SW480 (cell line): ENCODE measurements at regions not wholly inside any gene's neighbourhood (a gene's known extent, or its start where the extent isn't known, plus 50 kb on each side); places are given as distances from the start of the nearest gene placed in this dataset.
"Not testable (repeated sequence)": the region's sequence is repeated elsewhere in the genome, so short reads cannot be mapped to it uniquely, and the experiment has no call there.

ENCODE experiments used
- DNase-seq: peaks from one replicate; pipeline ENCODE4 v3.0.0-alpha.2; 2016; ENCODE audit warnings: low spot score

- DNase-seq, result no peak
Measured at GRCh38 chr2:225244933-225245332, 154.6 kb upstream of the NYAP2 start.

- no peak for DNase-seq
Measured at GRCh38 chr2:225236769-225237323, 162.7 kb upstream of the NYAP2 start.

GRCh38 chr2:225233234-225233633 is 166.3 kb upstream of the NYAP2 start:
- no peak for DNase-seq

GRCh38 chr2:225231900-225232299 is 167.6 kb upstream of the NYAP2 start:
- DNase-seq, result no peak

GRCh38 chr2:225229346-225229745 is 170.2 kb upstream of the NYAP2 start:
- DNase-seq, result not testable (repeated sequence)

GRCh38 chr2:225226441-225226840 is 173.1 kb upstream of the NYAP2 start:
- DNase-seq, result no peak

- no peak for DNase-seq
Measured at GRCh38 chr2:225223301-225223700, 176.2 kb upstream of the NYAP2 start.

- no peak for DNase-seq
Measured at GRCh38 chr2:225207471-225207870, 165.2 kb upstream of the DOCK10 start.

- no peak for DNase-seq
Measured at GRCh38 chr2:225207043-225207442, 164.8 kb upstream of the DOCK10 start.

GRCh38 chr2:225196579-225196978 is 154.3 kb upstream of the DOCK10 start:
- DNase-seq, result no peak

GRCh38 chr2:225192869-225193268 is 150.6 kb upstream of the DOCK10 start:
- DNase-seq, result no peak

- DNase-seq, result no peak
Measured at GRCh38 chr2:225190987-225191386, 148.7 kb upstream of the DOCK10 start.

- DNase-seq, result no peak
Measured at GRCh38 chr2:225184948-225185347, 142.7 kb upstream of the DOCK10 start.

GRCh38 chr2:225182126-225182525 is 139.9 kb upstream of the DOCK10 start:
- DNase-seq, result no peak

GRCh38 chr2:225177098-225177497 is 134.8 kb upstream of the DOCK10 start:
- no peak for DNase-seq

GRCh38 chr2:225173909-225174308 is 131.6 kb upstream of the DOCK10 start:
- no peak for DNase-seq

- DNase-seq, result no peak
Measured at GRCh38 chr2:225171350-225171749, 129.1 kb upstream of the DOCK10 start.

- no peak for DNase-seq
Measured at GRCh38 chr2:225170162-225170561, 127.9 kb upstream of the DOCK10 start.

- no peak for DNase-seq
Measured at GRCh38 chr2:225169396-225169795, 127.1 kb upstream of the DOCK10 start.

- no peak for DNase-seq
Measured at GRCh38 chr2:225165052-225165451, 122.8 kb upstream of the DOCK10 start.

GRCh38 chr2:225164401-225165050 is 122.3 kb upstream of the DOCK10 start:
- DNase-seq, result no peak

- no peak for DNase-seq
Measured at GRCh38 chr2:225158360-225158759, 116.1 kb upstream of the DOCK10 start.

- no peak for DNase-seq
Measured at GRCh38 chr2:225156853-225157451, 114.7 kb upstream of the DOCK10 start.

- no peak for DNase-seq
Measured at GRCh38 chr2:225140723-225141122, 98.5 kb upstream of the DOCK10 start.
